LNCaP clone FGC (cell line): ENCODE measurements at regions not wholly inside any gene's neighbourhood (a gene's known extent, or its start where the extent isn't known, plus 50 kb on each side); places are given as distances from the start of the nearest gene placed in this dataset.

Experiments
- DNase-seq: peaks from one replicate; pipeline ENCODE4 v3.0.0-alpha.2; 2011; ENCODE audit warnings: low read depth
- H3K4me3 ChIP-seq: 2 replicates; pipeline ENCODE4 v1.5.1; 2011; ENCODE audit warnings: mild to moderate bottlenecking, low read depth, low read length, control low read depth
- TF ChIP-seq, protein P1 (sequence below): IDR thresholded peaks from 2 replicates; pipeline ENCODE4 v1.5.1; 2012; ENCODE audit warnings: mild to moderate bottlenecking; ENCODE audit not compliant: control insufficient read depth, insufficient read depth; ENCODE audit errors: extremely low read depth

DNA sequence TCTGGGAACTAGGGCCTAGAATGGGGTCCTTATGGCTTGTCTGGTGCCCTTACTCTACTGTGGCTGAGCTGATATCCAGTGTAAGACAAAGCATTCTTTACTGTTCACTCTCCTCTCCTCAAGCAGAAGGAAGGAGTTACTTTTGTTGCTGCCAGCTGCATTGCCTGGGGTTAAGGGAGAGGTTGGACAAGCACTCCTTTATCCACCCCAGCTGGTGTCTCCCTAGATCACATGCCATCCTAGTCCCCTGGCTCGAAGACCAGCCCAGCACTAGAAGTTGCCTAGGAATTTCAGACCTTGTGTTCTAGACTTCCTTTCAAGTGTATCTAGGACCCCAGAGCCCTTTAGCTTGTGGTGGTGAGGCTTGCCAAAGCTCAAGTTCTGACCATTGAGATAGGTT lies 1051.5 kb upstream of the C9orf72 start:
- DNase-seq = no peak
- TF ChIP-seq, protein P1, sequence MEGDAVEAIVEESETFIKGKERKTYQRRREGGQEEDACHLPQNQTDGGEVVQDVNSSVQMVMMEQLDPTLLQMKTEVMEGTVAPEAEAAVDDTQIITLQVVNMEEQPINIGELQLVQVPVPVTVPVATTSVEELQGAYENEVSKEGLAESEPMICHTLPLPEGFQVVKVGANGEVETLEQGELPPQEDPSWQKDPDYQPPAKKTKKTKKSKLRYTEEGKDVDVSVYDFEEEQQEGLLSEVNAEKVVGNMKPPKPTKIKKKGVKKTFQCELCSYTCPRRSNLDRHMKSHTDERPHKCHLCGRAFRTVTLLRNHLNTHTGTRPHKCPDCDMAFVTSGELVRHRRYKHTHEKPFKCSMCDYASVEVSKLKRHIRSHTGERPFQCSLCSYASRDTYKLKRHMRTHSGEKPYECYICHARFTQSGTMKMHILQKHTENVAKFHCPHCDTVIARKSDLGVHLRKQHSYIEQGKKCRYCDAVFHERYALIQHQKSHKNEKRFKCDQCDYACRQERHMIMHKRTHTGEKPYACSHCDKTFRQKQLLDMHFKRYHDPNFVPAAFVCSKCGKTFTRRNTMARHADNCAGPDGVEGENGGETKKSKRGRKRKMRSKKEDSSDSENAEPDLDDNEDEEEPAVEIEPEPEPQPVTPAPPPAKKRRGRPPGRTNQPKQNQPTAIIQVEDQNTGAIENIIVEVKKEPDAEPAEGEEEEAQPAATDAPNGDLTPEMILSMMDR = no peak
- H3K4me3 ChIP-seq = no peak overlapping the region

DNA sequence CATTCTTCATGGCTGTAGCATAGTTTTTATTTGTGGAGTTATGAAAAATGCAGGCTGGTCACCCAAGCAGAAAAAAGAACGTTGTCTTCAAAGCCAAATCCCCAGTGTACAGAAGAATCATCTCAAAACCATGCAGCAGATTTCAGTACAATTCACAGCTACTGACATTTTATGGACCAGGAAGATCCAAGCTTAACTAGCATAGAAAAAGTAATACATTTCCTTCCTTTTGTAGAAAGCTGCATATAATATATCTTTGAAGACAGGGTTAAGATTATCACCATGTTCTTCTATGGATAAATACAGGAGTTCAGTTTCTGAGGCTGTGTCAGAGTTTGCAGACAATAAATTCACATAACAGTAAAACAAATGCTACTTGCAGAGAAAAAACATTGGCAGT lies 1054.8 kb upstream of the C9orf72 start:
- no peak for DNase-seq
- TF ChIP-seq, protein P1 = no peak
- H3K4me3 ChIP-seq = no peak overlapping the region

DNA sequence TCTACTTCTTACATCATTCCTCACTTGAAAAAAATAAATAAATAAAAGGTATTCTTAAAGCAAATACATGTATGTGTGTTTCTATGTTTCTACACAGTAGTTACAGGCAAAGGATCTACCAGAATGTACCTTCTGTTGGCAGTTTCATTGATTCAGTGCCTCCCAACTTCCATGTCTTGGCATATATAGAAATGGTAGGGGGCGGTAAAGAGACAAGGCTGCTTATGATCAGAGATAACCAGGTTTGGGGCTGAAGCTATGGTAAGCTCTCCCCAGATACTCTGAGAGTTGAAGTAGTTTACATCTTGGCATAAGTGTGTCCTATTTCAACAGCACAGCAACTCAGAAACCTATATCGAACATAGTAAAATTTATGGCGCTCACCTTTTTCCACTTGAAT lies 1075.4 kb upstream of the C9orf72 start:
- no peak for DNase-seq
- H3K4me3 ChIP-seq = no peak overlapping the region
- TF ChIP-seq, protein P1 = 0 out of 2 replicates have a peak, but pooled peaks have one; percentile 5

DNA sequence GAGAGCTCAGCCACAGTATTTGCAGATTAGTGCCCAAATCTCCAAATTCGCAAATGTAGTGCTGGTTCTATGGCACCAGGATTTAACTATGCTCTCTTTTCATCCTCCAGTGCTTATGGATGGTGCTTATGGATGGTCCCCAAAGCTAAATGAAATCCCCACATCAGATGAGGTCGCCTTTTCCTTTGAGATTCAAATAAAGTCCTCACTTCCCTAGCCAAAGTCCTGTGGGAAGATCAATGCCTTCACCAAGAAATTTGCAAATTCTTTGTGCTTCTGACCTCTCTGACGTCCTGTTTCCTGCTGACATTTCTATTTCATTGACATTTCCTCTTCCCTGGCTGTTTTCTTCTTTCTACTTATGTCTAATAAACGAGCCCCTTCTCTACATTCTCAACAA lies 1077.0 kb upstream of the C9orf72 start:
- TF ChIP-seq, protein P1 = no peak
- no peak overlapping the region for H3K4me3 ChIP-seq
- DNase-seq = no peak

DNA sequence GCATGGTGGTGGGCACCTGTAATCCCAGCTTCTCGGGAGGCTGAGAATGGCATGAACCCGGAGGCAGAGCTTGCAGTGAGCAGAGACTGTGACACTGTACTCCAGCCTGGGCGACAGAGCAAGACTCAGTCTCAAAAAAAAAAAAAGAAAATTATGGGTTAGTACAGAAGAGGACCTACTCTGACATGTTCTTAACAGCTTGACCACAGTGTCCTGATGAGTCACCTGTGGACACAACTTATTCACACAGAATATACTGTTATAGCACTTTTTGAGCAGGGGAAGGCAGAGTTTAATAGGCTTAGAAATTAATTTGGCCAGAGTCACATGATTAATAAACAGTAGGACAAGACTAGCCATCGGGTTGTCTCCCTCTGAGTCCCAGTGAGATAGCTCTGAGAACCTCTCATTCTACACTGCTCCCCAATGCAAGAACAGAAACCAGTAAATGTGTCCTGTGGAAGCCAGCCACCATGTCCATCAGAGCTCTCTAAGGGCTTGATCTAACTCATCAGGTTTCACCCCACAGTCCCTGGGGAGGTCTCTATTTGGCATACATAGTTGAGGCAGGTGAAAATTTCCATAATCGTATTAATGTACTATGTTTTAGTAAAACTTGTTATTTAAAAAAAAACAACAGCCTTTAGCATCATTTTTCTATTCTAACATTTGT lies 1077.9 kb upstream of the C9orf72 start:
- no peak overlapping the region for H3K4me3 ChIP-seq
- TF ChIP-seq, protein P1 = no peak
- DNase-seq = no peak

DNA sequence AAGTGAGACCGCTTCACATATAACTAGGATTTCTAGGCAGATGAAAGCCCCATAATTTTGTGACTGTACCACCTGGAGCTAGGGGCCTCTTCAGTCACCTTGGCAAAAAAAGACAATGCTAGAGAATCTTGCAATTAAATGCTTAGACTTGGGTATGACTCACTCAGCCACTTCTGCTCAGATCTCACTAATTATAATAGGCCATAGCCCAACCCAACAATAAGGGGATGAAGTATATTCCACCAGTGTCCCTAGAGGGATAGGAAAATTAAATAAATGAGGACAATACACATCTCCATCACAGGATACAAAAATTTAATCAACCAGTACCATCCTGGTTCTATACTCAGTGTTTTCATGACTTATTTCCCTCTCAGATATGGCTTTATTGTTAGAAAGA lies 1079.9 kb upstream of the C9orf72 start:
- H3K4me3 ChIP-seq = no peak overlapping the region
- TF ChIP-seq, protein P1 = no peak
- no peak for DNase-seq

DNA sequence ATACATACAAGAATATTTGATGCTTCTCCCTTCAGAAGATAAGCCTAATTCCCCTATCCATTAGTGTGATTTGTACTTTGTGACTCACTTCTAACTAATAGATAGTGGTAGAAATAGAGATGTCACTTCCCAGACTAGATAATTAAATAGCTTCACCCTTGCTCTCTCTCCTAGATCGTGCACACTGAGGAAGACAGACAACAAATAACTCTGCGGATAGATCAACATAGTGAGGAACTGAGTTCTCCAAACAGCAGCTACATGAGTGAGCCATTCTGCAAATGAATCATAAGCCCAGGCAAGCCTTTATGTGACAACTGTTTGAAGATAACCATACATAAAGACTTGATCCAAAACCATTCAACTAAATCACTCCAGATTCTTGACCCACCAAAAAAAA lies 1083.4 kb upstream of the C9orf72 start:
- TF ChIP-seq, protein P1 = no peak
- DNase-seq = no peak

More for the DNA sequence above, 1083.4 kb upstream of the C9orf72 start:
- H3K4me3 ChIP-seq = no peak overlapping the region
